Activated CD8-positive, alpha-beta memory T cell treated with anti-CD3 and anti-CD28 coated beads for 1 hour (primary cell): ENCODE measurements at regions not wholly inside any gene's neighbourhood (a gene's known extent, or its start where the extent isn't known, plus 50 kb on each side); places are given as distances from the start of the nearest gene placed in this dataset.

Experiments used
- DNase-seq, 2 donors: peaks; one replicate each; pipeline ENCODE4 v3.0.0-alpha.2; 2020; ENCODE audit warnings: low read depth in 1 of 2; ENCODE audit errors: extremely low read depth in 1 of 2

DNA sequence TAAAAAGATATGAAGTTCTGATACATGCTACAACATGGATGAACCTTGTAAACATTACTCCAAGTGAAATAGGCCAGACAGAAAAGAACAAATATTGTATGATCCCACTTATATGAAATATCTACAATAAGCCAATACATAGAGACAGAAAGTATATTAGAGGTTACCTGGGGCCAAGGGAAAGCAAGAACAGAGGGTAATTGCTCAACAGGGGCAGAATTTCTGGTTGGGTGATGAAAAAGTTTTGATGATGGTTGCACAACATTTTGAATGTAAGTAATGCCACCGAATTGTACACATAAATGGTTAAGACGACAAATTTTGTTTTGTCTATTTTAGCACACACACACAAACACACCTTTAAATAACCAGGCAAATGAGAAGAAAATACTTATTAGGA lies 268.4 kb downstream of the FOXO1 start:
- no peak for DNase-seq

DNA sequence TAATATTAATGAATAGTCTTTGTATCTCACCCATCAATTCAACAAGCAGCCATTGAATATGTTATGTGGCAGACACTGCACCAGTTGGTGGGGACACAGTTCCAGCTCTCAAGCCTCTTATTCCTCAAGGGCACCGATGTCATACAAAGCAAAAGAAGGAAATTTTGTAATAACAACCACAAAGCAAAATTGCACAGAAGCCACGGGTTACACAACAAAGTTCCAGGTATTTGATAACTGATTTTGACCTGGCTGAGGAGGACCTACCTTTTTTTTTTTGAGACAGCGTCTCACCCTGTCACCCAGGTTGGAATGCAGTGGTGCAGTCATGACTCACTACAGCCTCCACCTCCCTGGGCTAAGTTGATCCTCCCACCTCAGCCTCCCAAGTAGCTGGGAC lies 266.7 kb downstream of the FOXO1 start:
- DNase-seq, result no peak

GRCh38 chr13:40401911-40402776 lies 264.3 kb downstream of the FOXO1 start:
- DNase-seq, result no peak

GRCh38 chr13:40402931-40403431 lies 263.5 kb downstream of the FOXO1 start:
- no peak for DNase-seq

GRCh38 chr13:40403509-40404241 lies 262.8 kb downstream of the FOXO1 start:
- no peak for DNase-seq

DNA sequence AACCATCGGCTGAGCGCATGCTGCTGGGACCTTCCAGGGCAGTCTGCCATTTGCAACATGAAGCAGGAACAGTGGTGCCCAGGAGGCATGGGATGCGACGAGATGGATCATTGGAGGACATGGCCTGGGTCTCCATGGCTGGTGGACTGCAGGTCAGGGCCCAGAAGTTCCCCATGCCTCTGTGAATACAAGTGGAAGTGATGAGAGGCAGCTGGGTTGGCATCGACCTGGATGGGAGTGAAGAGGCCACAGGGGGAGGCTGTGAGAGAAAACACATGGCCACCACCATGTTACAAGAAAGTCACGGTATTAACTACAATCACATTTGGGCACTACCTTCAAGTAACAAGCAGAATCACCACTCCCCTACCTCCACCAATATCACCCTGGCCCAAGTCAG lies 262.0 kb downstream of the FOXO1 start:
- no peak for DNase-seq

DNA sequence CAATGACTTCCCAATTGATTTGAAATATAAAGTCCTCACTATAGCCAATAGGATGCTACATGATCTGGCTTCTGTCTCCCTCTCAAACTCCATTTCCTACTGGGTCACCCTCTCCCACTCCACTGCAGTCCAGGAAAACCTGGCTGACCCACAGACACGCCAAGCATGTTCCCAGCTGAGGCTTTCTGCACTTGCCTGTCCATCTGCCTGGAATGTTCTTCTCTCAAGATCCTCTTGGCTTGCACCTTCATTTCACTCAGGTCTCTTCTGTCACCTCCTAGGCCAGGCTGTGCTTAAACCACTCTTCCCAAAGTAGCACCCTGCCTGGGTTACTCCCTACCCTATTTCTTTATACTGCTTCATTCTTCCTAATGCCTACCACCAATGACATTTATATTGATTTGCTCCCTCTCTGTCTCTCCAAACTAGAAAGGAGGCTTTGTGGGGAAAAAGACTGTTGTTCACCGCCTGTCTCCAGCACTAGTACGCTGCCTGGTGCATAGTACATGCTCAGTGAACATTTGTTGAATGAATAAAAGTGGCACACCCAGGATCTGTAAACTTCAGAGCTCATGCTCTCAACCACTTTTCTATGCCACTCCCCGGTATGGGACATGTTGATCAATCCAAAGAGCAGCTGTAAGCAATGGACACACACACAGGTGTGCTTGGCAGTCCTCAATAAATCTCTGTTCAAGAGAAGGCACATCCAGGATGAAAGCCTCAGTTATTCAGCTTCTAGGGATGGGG lies 261.3 kb downstream of the FOXO1 start:
- DNase-seq, result no peak

DNA sequence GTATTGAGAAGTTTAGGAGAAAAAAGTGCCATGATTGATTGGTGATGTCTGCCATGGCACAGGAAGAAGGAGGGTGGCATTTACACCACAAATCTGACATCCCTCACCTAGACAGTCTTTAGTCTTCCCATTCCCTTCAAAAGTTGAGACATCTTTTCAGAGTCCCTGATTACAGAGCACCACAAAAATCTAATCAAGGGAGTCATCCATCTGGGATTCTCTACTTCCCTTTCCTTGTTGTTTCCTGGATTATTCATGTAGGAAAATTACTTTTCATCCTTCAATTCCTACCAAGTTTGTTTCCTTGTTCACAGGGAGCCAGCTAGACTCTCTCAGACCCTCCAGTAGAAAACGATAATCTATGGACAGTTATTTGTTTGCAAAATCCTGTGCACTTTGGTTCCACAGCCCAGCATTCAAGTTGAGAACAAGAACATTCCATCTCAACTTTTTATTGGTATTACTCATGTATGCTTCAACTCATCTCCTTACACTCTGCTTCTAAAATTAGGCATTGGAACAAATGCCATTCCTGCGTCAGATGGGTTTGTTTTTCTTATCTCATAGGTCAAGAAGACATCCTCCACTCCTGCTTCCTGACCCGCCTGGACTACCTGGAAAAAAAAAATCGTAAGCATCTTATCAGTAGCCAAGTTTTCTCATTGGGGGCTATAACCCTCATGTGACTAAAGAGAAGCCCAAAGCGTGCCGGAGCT lies 259.9 kb downstream of the FOXO1 start:
- no peak for DNase-seq

- DNase-seq, result no peak
Measured at GRCh38 chr13:40407567-40407966, 258.9 kb downstream of the FOXO1 start.

GRCh38 chr13:40408602-40409001 lies 257.8 kb downstream of the FOXO1 start:
- no peak for DNase-seq

DNA sequence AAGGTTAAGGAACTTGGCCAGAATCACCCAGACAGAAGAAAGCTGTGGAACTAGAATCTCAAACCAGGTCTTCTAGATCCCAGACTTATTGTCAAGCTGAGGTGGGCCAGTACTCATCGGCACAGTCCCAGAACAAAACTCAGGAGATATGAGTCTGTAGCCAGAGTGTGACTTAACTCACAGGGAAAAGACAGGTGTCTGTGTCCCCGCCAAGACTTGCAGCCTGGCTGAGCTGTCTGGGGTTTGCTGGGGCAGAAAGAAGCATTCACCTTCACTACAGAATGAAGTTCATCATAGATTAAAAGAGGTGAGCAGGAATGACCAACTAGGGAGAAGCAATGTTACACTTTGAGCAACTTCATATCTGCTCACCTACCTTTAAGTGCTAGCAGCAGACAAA lies 257.2 kb downstream of the FOXO1 start:
- DNase-seq, result no peak

DNA sequence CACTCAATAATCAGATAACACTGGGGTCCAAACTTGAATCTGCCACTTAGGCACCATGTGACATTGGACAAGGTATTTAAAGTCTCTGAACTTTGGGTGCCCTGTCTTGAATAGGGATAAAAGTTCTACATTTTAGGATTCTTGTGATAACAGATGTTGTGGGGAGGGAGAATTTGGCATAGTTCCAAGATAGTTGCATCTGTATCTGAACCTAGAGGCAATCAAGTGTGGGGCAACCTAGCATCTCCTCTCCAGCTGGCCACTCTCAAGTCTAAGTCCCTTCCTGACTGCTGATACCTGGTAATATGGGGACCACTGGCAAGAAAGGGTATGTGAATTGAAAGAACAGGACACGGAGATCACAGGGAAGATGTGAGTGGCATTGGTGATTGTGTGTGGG lies 256.1 kb downstream of the FOXO1 start:
- DNase-seq, result no peak

- no peak for DNase-seq
Measured at GRCh38 chr13:40420160-40420740, 246.2 kb downstream of the FOXO1 start.

DNA sequence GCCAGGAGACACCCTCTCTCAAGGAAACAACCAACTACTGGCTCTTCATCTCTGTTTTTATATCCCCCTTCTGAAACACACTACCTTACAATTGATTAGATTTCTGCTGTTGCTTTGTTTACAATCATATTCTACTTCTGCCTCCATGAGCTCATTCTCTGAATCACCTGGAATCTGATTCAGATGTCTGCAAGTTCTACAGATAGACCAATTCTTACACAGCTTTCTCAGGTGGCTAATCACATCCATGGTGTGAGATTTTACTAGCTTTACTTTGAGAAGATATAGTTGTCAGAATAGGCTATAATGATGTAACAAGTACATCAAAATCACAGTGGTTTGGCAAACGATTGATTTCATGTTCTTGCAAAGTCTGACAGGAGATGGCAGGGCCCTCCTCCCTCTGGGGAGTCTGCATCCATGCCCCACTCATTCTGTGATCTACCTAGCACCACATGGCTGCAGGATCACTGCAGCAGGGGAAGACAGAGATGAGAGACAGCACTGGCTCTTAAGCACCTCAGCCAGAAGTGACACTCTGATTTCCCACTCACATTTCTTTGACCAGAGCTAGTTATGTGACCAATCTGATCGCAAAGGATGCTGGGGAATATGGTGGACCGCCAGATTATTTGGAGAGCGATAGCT lies 243.7 kb downstream of the FOXO1 start:
- DNase-seq, result no peak

DNA sequence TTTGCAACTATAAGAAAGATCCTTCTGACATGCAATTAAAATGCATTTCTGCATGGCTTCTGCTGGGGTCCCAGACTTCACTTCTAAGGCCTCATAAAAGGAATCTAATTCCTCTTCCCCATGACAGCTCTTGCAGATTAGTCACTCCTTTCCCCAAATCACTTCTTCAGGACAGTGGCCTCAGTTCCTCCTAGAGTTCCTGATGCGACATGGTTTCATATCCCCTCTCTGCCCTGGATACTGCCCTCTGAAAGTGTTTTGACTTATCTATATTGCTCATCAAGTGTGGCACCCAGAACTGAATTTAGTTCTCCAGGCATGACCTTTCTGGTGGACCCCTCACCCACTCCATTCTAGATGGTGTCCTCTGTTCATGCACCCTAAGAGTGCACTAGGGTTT lies 238.1 kb downstream of the FOXO1 start:
- DNase-seq, result no peak

- DNase-seq, result no peak
Measured at GRCh38 chr13:40429706-40430545, 236.5 kb downstream of the FOXO1 start.

DNA sequence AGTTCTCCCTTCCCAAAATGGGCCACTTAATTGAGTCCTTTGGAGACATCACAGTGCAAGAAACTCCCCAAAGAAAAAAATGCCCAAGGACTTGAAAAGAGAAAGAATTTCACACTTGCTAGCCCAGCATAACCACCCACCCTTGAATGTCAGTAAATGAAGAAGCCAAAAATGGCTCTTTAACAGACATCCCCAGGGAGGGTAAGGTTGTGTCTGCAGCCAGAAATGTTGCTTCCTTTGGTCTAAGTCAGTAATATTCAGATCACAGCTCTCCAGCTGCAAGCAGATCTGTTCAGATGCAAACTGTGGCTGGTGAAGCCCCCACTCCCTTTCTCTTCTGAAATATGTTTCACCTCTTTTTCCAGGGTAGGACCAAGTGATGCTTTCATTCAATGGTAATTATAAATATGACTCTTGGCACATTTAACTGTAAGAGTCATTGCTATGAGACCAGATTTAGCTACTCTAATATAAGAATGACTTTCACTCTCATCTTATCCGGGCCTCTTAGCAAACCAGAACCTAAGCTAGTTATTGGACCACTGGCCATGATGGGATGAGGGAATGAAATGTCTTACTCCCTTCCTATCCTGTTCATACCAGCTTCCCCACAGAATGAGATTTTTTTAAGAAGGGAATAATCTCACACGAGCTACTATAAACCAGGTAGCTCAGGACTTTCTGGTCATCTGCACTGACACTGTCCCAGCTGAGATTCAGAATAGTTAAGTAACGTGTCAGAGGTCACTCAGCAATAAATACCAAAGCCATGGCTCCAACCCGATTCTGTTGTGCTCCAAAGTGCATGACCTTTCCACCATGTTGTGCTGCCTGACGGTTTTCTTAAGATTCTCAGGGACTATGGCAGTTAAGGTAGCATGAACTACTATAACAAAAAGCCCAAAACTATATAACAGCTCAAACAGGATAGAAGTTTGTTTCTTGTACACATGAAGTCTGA lies 234.1 kb downstream of the FOXO1 start:
- no peak for DNase-seq

DNA sequence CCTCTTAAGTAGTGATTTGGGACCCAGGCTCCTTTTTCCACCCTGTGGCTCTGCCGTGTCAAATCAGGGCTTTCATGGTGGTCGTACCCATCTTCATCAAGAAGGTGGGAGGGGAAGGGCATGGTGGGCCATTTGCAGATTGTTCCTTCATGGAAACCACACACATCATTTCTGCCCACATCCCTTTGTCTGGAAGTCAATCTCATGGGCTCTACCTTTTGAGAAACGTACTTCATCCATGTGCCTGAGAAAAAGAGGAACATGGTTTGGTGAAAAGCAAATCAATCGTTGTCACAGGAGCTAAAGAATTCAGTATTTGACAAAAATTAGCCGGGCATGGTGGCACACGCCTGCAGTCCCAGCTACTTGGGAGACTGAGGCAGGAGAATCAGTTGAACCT lies 233.4 kb downstream of the FOXO1 start:
- DNase-seq, result no peak
